WTC11 (cell line): ENCODE measurements at regions not wholly inside any gene's neighbourhood (a gene's known extent, or its start where the extent isn't known, plus 50 kb on each side); places are given as distances from the start of the nearest gene placed in this dataset.

Source experiments
- RELA ChIP-seq: sonication (generic); formaldehyde crosslinking; IDR thresholded peaks from 2 replicates; pipeline ENCODE4 v1.8.1; 2022; ENCODE audit warnings: missing genetic modification reagents, mild to moderate bottlenecking, borderline replicate concordance
- TF ChIP-seq, protein P1 (sequence below): fragments of 200-600 bp; IDR thresholded peaks from 2 replicates; pipeline ENCODE4 v1.8.0; 2022; ENCODE audit warnings: antibody characterized with exemption

GRCh38 chr14:44396226-44396625, 110.9 kb downstream of the FSCB start:
- TF ChIP-seq, protein P1, sequence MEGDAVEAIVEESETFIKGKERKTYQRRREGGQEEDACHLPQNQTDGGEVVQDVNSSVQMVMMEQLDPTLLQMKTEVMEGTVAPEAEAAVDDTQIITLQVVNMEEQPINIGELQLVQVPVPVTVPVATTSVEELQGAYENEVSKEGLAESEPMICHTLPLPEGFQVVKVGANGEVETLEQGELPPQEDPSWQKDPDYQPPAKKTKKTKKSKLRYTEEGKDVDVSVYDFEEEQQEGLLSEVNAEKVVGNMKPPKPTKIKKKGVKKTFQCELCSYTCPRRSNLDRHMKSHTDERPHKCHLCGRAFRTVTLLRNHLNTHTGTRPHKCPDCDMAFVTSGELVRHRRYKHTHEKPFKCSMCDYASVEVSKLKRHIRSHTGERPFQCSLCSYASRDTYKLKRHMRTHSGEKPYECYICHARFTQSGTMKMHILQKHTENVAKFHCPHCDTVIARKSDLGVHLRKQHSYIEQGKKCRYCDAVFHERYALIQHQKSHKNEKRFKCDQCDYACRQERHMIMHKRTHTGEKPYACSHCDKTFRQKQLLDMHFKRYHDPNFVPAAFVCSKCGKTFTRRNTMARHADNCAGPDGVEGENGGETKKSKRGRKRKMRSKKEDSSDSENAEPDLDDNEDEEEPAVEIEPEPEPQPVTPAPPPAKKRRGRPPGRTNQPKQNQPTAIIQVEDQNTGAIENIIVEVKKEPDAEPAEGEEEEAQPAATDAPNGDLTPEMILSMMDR: no peak
- TF ChIP-seq RELA (CRISPR knock-in tag): no peak
